GM12865 (cell line): ENCODE measurements at regions not wholly inside any gene's neighbourhood (a gene's known extent, or its start where the extent isn't known, plus 50 kb on each side); places are given as distances from the start of the nearest gene placed in this dataset.
"Not testable (repeated sequence)": the region's sequence is repeated elsewhere in the genome, so short reads cannot be mapped to it uniquely, and the experiment has no call there.

ENCODE experiments used
- DNase-seq: peaks from one replicate; pipeline ENCODE4 v3.0.0; 2010; ENCODE audit warnings: low read depth
- H3K4me3 ChIP-seq: 2 replicates; pipeline ENCODE4 v1.5.1; 2011; ENCODE audit warnings: mild to moderate bottlenecking, low read depth, low read length, control low read depth
- CTCF ChIP-seq: IDR thresholded peaks from 2 replicates; pipeline ENCODE4 v1.5.1; 2011; ENCODE audit warnings: low read length, control low read depth, low read depth, inconsistent platforms; ENCODE audit not compliant: insufficient read depth; ENCODE audit errors: missing control alignments

GRCh38 chr4:65234061-65234460 is 436.2 kb downstream of the EPHA5 start:
- no peak for DNase-seq
- no peak for TF ChIP-seq CTCF
- H3K4me3 ChIP-seq: no peak overlapping the region

GRCh38 chr4:65227628-65228027 is 442.7 kb downstream of the EPHA5 start:
- no peak for DNase-seq
- H3K4me3 ChIP-seq: no peak overlapping the region

GRCh38 chr4:65223601-65224000 is 446.7 kb downstream of the EPHA5 start:
- DNase-seq: no peak
- no peak overlapping the region for H3K4me3 ChIP-seq
- no peak for TF ChIP-seq CTCF

More at GRCh38 chr4:65227628-65228027, 442.7 kb downstream of the EPHA5 start:
- TF ChIP-seq CTCF: no peak

- DNase-seq, H3K4me3 ChIP-seq: not testable (repeated sequence)
Observed at GRCh38 chr4:65223074-65223473, 447.2 kb downstream of the EPHA5 start.

GRCh38 chr4:65217179-65217578 is 453.1 kb downstream of the EPHA5 start:
- TF ChIP-seq CTCF: no peak
- DNase-seq: no peak
- no peak overlapping the region for H3K4me3 ChIP-seq

- no peak for TF ChIP-seq CTCF
- no peak for DNase-seq
- no peak overlapping the region for H3K4me3 ChIP-seq
Observed at GRCh38 chr4:65202853-65203236, 467.4 kb downstream of the EPHA5 start.

- DNase-seq: no peak
- H3K4me3 ChIP-seq: no peak overlapping the region
- TF ChIP-seq CTCF: no peak
Observed at GRCh38 chr4:65202165-65202852, 468.0 kb downstream of the EPHA5 start.

- no peak for DNase-seq
- no peak overlapping the region for H3K4me3 ChIP-seq
- no peak for TF ChIP-seq CTCF
Observed at GRCh38 chr4:65195666-65196065, 474.6 kb downstream of the EPHA5 start.
